Activated CD4-positive, CD25-positive, alpha-beta regulatory T cell (primary cell): ENCODE measurements at regions not wholly inside any gene's neighbourhood (a gene's known extent, or its start where the extent isn't known, plus 50 kb on each side); places are given as distances from the start of the nearest gene placed in this dataset.
"Not testable (repeated sequence)": the region's sequence is repeated elsewhere in the genome, so short reads cannot be mapped to it uniquely, and the experiment has no call there.

ENCODE experiments used
- DNase-seq, 4 experiments: peaks; one replicate each; lab custom pipeline; 2025; lab: John Stamatoyannopoulos, UW

DNA sequence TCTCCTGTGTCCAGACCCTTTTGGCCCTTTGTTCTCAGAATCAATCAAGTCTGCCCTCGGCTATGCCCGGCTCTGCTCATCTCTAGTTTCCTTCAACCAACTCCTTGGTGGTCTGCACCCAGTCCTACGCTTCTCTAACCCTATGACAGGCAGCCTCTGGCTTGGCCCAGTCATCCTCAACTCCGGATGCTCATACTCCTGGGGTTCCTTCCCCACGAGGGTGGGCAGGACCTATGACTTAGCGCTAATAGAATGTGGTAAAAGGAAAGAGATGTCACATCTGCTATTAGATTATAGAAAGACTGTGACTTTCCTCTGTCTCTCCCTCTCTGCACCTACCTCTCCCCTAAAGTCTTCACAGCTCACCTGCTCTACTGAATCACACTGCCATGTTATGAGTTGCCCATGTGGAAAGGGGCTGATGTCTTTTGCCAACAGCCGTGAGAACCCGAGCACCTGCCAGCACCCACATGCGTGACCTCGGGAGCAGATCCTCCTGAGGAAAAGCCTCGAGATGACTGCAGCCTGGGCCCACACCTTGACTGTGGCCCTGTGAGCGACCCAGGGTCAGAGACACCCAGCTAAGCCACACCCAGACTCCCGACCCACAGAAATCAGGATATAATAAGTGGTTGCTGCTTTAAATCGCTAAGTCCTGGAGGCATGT lies 334.9 kb downstream of the GADD45G start:
- no peak for DNase-seq

DNA sequence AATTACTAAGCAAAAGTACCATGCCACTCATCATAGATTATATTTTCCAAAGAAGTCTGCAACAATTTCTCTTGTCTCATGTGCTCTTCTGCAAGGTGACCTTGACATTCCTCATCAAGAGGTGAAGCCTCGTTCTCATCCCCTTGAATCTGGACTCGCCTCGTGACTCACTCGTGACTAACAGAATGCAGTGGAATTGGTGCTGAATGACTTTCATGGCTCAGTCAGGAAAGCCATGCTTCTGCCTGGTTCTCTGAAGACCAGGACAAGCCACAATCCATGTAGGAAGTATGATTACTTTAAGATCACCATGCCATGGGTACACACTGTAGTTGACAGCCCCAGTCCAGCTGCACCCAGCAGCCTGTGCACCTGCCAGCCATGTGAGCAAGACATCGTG lies 335.8 kb downstream of the GADD45G start:
- DNase-seq = no peak

DNA sequence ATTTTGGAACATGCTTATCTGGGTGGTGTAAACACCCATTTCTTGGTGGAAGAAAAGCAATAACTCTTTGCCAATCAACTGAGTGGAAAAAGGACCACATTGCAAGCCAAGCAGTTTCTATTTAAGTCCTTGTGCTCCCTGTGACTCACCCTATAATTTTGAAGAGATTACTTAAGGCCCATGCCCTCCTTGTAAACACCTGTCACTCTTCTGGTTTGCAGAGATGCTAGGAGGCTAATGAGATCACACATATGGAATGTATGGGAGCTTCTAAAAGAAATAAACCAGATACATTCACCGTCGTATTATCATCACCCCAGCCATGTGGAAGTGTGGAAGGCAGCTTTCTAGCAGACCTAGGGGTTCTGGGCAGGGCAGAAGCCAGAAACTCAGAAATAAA lies 337.1 kb downstream of the GADD45G start:
- no peak for DNase-seq

DNA sequence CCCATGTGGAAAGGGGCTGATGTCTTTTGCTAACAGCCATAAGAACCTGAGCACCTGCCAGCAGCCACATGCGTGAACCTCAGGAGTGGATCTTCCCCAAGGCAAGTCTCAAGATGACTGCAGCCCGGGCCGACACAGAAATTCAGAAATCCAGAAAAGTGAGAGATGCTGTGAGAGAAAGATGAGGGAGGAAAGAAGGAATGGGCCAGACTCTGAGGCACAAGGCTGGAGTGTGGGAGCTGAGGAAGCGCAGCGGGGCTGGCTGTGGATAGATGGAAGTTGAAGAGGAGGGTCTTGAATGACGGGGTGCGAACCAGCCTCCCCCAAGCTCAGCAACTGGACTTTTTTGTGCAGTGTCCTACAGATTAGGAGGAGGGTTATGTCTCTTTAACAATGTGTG lies 337.8 kb downstream of the GADD45G start:
- DNase-seq = no peak

- no peak for DNase-seq
Observed at GRCh38 chr9:89943309-89943708, 338.5 kb downstream of the GADD45G start.

DNA sequence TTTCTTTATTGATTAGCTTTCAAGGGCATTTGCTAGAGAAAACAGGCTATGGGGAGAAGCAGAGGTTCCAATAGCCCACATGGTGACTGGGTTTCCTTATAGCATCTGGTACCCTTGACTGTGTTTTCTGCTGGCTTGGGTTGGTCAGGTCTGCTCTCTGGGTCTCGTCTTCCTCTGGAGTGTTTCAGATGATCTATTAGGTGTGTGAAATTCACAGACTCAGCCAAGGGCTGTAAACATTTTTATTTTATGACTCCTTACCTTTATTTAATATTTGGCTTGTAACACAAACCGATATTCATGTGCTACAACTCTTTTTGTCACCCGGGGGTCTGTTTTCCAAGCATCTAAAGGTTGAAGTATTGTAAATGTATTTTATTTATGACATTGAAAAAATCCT lies 338.9 kb downstream of the GADD45G start:
- no peak for DNase-seq

GRCh38 chr9:89945133-89945532 lies 340.3 kb downstream of the GADD45G start:
- DNase-seq = no peak

GRCh38 chr9:89946741-89947140 lies 341.9 kb downstream of the GADD45G start:
- no peak for DNase-seq

GRCh38 chr9:89949111-89949510 lies 344.3 kb downstream of the GADD45G start:
- no peak for DNase-seq

GRCh38 chr9:89951675-89952074 lies 346.9 kb downstream of the GADD45G start:
- DNase-seq = no peak

DNA sequence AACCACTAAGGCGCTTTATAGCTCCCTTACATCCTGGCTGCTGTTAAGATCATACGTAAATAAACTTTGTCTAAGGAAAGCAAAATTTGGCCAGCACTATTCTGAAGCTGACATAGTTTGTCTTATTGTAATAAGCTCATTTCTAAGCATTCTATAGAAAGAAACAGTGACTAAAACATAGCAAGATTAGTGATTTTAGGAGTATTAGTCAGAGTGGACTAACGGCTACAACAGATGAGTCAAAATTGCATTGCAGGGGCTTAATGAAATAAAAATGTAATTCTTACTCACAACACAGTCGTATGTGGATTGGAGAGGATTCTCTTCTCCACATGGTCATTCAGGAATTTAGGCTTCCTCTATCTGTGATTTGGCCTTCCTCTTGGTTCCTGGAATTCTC lies 347.6 kb downstream of the GADD45G start:
- no peak for DNase-seq

GRCh38 chr9:89953263-89953662 lies 348.5 kb downstream of the GADD45G start:
- DNase-seq = not testable (repeated sequence)

- DNase-seq = no peak
Observed at GRCh38 chr9:89953824-89954615, 349.2 kb downstream of the GADD45G start.

DNA sequence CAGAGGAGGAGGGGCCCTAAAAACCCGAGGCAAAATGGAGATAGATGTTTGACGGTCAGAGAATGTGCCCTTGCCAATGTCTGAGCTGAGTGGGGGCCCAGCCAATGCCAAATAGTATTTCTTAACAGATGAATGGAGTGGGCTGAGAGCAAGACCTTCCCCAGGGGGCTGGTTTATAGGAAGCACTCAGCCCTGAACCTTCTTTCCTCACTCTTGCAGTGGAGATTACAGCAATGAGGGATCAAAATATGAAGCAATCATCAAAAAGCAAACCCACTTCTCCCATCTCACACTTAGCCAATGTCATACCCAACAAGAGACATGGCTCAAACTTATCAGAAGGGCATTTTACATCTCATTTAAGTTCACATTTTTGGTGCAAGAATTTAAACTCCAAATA lies 350.3 kb downstream of the GADD45G start:
- DNase-seq = no peak

GRCh38 chr9:89955626-89956025 lies 350.8 kb downstream of the GADD45G start:
- DNase-seq = no peak

- DNase-seq = no peak
Observed at GRCh38 chr9:89956331-89956730, 351.5 kb downstream of the GADD45G start.

DNA sequence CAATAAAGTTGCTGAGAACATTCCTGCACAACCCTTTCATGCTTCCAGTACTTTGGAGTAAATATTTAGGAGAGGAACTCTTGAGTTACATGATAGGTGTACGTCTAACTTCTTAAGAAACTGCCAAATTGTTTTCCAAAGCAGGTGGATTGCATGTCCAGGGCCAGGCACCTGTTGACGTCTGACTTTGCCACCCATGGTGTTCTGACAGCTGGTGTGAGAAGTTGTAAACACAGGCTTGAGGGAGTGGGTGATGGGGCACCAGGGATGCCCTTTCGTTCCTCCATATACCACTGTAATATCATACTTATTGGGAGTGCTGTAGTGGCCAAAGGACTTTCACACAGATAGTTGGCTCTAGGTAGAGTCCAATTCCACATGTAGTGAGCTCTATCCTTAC lies 352.1 kb downstream of the GADD45G start:
- no peak for DNase-seq

- no peak for DNase-seq
Observed at GRCh38 chr9:89958086-89958485, 353.3 kb downstream of the GADD45G start.

DNA sequence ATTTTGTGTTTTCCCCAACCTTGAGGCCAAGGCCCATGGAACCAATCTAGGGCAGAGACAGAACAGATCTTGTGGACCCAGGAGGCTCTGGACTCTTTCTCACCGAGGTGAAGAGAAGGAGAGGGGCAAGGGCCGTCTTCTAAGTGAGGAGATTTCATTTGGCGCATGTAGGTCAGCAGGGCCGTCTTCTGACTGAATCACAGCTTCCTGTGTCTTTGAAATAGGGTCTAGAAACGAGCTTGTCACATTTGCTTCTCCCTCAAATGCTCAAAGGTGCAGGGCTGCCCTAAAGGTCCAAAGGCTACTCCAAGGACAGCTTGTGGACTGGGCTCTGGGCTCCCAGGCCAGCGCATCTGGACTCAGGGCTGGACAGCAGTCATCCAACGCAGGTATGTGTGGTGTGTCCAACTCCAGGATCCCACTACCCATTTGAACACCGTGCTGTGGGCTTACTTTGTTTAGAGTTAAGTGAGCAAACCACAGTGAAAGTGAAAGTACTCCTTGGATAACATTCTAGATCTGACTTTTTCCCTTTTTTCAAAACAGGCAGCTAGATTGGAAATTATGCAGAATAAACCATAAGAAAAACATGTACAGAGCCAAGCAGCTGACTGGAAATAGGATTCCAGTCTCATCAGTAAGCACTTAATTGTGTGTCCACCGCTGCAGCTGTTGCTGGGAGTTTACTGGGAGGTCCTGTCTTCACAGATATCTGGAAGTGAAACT lies 357.0 kb downstream of the GADD45G start:
- DNase-seq = no peak

- DNase-seq = no peak
Observed at GRCh38 chr9:89963280-89963679, 358.5 kb downstream of the GADD45G start.

GRCh38 chr9:89967527-89967926 lies 362.7 kb downstream of the GADD45G start:
- no peak for DNase-seq

DNA sequence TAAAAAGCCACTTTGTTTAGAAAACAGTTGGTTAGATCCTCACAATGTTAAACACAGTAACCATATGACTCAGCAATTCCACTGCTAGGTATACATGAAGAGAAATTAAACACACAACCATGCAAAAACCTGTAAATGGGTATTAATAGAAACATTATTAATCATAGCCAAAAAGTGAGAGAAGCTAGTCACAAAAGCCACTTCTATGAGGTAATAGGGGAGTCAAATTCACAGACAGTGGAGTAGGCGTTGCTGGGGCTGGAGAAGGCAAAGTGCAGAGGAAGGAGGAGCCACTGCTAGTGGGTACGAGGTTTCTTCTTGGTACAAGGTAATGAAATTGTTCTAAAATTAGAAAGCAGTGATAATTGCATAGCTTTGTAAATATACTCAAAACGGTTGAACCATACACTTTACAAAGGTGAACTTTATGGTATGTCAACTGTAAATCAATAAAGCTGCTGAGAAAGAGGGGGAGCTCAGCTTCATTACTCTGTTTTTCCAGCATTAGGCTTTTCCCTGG lies 364.4 kb downstream of the GADD45G start:
- no peak for DNase-seq
